ENCODE measurements at regions not wholly inside any gene's neighbourhood (a gene's known extent, or its start where the extent isn't known, plus 50 kb on each side); places are given as distances from the start of the nearest gene placed in this dataset.

DNA sequence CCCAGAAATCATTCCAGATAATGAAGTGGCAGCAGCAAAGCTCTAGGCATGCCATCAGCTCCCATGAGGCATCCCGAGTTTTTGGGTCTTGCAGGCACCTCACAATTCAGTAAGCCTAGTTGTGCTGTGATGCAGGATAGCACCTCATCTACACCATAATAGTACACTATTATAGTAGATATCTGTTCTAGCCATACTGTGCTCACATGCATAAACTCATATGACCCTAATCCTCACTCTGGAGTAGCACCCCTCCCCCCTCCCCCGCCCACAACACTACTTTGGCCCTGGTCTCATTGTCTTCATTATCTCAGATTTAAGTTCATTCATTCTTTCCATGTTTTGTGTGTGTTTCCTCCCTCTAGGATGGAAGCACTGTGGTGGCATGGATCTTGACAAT lies 102.5 kb upstream of the PITX1 start:
- no peak overlapping the region for H3K4me3 ChIP-seq (ENCODE audit: control insufficient read depth in 1 of 2, extremely low read depth in 1 of 2, low read length in 1 of 2)
- Mint-ChIP-seq H3K27ac (no peak overlapping the region), H3K4me3 (no peak overlapping the region), H3K4me1 (no peaks in the 10 kb centered on the region), H3K9me3 (no peaks in the 10 kb centered on the region), H3K36me3 (no peaks in the 10 kb centered on the region), H3K27me3 (peaks cover 12 to 14% of the 10 kb centered on the region in 2 donors)
- peaks cover 2 to 31% of the 10 kb centered on the region in 2 experiments for H3K27me3 ChIP-seq (replicated peaks in 1 of 2; ENCODE audit: control insufficient read depth in 2 of 2, extremely low read depth in 1 of 2, insufficient read depth in 2 of 2, low read length in 1 of 2)
- no CpG with 5 or more reads among the region's 2 CpGs for WGBS (ENCODE audit: insufficient coverage)
- H3K36me3 ChIP-seq (ENCODE audit: control insufficient read depth in 2 of 2, extremely low read depth in 1 of 2, insufficient read depth in 1 of 2, low read length in 1 of 2): no peaks in the 10 kb centered on the region
- CTCF ChIA-PET: no interaction called here
- POLR2A ChIA-PET: no interaction called here
- H3K4me1 ChIP-seq (ENCODE audit: control insufficient read depth in 1 of 2, extremely low read depth in 1 of 2, insufficient read depth in 2 of 2, low read length in 2 of 2): no peaks in the 10 kb centered on the region
- H3K9me3 ChIP-seq: no peaks in the 10 kb centered on the region
- H3K27ac ChIP-seq (ENCODE audit: low read length): no peak overlapping the region
- ATAC-seq (replicated peaks in 1 of 4) (no peak), DNase-seq (no peak)

DNA sequence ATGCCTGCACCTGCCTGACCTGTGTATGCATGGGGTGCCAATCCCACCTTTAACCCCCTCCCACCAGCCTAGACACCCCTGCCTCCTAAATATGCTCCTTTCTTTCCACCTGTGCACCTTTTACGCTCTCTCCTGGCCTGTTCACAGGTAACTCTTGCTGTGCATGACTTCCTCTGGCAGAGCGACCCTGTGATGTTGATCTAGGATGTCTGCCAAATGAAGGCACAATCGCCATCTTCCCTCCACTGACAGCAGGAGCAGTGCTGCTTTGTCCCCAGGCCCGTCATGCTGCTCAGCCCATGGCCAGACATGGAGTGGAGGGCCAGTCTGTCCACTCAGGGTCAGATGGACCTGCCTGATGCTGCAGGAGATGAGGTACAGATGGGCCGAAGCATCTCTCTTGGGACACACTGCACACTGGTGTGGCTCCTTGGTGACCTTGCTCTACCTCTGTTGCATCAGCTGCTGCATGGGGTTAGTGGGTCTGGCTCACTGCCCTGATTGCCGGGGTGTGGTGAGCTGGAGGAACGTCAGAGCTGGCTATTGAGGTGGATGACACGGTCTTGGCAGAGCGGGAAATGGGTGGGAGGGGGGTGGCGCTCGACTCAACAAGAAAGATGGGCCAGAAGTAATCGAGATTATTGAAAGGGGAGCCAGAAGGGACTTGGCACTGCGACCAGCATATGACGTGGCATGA lies 101.7 kb upstream of the PITX1 start:
- CTCF ChIA-PET: no interaction called here
- DNase-seq (no peak), ATAC-seq (replicated peaks in 1 of 4) (no peak)
- WGBS (ENCODE audit: insufficient coverage): 65% methylated on average over 13 of the region's 14 CpGs
- Histone ChIP-seq H3K4me1 (ENCODE audit: control insufficient read depth in 1 of 2, extremely low read depth in 1 of 2, insufficient read depth in 2 of 2, low read length in 2 of 2) (no peaks in the 10 kb centered on the region), H3K4me3 (ENCODE audit: control insufficient read depth in 1 of 2, extremely low read depth in 1 of 2, low read length in 1 of 2) (no peak overlapping the region), H3K9me3 (no peaks in the 10 kb centered on the region), H3K27me3 (replicated peaks in 1 of 2; ENCODE audit: control insufficient read depth in 2 of 2, extremely low read depth in 1 of 2, insufficient read depth in 2 of 2, low read length in 1 of 2) (peaks cover 2 to 27% of the 10 kb centered on the region in 2 experiments), H3K27ac (ENCODE audit: low read length) (no peak overlapping the region), H3K36me3 (ENCODE audit: control insufficient read depth in 2 of 2, extremely low read depth in 1 of 2, insufficient read depth in 1 of 2, low read length in 1 of 2) (no peaks in the 10 kb centered on the region)
- POLR2A ChIA-PET: no interaction called here
- Mint-ChIP-seq H3K4me3 (no peak overlapping the region), H3K27me3 (peaks cover 12 to 14% of the 10 kb centered on the region in 2 donors), H3K36me3 (no peaks in the 10 kb centered on the region), H3K9me3 (no peaks in the 10 kb centered on the region), H3K27ac (no peak overlapping the region), H3K4me1 (no peaks in the 10 kb centered on the region)

DNA sequence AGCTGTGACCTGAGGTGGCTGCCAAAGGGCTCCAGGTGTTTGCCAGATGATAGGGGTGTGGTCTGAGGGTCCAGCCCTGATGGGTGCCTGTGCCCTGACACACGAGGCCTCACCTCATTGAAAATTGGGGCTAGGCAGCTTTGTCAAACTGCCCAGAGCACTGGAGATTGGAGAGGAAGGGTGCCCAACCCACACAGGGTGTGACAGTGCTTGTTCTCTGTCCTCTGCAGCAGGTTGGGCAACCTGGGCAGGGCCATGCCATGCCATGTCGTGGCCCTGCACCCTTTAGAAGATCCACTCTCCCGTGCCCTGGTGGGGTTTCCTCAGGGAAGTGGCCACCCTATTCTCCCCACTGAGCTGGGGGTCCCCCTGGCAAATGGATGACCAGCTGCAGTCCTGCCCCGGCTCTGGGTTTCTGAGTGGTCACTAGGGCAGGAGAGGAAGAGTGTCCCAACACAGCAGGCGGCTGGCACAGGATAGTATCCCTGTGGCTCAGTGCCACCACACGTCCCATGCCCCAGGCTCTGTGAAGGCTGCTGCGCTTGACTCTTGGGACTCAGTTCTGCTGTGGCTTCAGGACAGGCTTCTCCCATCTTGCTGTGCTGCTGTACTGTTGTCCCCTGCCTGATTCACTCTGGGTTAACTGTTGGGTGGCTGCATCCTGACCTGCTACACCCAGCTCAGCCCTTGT lies 100.8 kb upstream of the PITX1 start:
- Mint-ChIP-seq H3K4me1 (peaks cover 0 to 6% (median 5%) of the 10 kb centered on the region in 3 donors), H3K36me3 (no peaks in the 10 kb centered on the region), H3K9me3 (no peaks in the 10 kb centered on the region), H3K4me3 (no peak overlapping the region), H3K27ac (no peak overlapping the region), H3K27me3 (peaks cover 12 to 17% of the 10 kb centered on the region in 2 donors)
- CTCF ChIA-PET: no interaction called here
- H3K27me3 ChIP-seq (replicated peaks in 1 of 2; ENCODE audit: control insufficient read depth in 2 of 2, extremely low read depth in 1 of 2, insufficient read depth in 2 of 2, low read length in 1 of 2): peaks cover 2 to 26% of the 10 kb centered on the region in 2 experiments
- 77% methylated on average over 5 of the region's 7 CpGs for WGBS (ENCODE audit: insufficient coverage)
- no peak overlapping the region for H3K4me3 ChIP-seq (ENCODE audit: control insufficient read depth in 1 of 2, extremely low read depth in 1 of 2, low read length in 1 of 2)
- no peaks in the 10 kb centered on the region for H3K36me3 ChIP-seq (ENCODE audit: control insufficient read depth in 2 of 2, extremely low read depth in 1 of 2, insufficient read depth in 1 of 2, low read length in 1 of 2)
- no peak overlapping the region for H3K27ac ChIP-seq (ENCODE audit: low read length)
- no peaks in the 10 kb centered on the region for H3K4me1 ChIP-seq (ENCODE audit: control insufficient read depth in 1 of 2, extremely low read depth in 1 of 2, insufficient read depth in 2 of 2, low read length in 2 of 2)
- POLR2A ChIA-PET: no interaction called here
- DNase-seq (no peak), ATAC-seq (replicated peaks in 1 of 4) (no peak)
- H3K9me3 ChIP-seq: no peaks in the 10 kb centered on the region

DNA sequence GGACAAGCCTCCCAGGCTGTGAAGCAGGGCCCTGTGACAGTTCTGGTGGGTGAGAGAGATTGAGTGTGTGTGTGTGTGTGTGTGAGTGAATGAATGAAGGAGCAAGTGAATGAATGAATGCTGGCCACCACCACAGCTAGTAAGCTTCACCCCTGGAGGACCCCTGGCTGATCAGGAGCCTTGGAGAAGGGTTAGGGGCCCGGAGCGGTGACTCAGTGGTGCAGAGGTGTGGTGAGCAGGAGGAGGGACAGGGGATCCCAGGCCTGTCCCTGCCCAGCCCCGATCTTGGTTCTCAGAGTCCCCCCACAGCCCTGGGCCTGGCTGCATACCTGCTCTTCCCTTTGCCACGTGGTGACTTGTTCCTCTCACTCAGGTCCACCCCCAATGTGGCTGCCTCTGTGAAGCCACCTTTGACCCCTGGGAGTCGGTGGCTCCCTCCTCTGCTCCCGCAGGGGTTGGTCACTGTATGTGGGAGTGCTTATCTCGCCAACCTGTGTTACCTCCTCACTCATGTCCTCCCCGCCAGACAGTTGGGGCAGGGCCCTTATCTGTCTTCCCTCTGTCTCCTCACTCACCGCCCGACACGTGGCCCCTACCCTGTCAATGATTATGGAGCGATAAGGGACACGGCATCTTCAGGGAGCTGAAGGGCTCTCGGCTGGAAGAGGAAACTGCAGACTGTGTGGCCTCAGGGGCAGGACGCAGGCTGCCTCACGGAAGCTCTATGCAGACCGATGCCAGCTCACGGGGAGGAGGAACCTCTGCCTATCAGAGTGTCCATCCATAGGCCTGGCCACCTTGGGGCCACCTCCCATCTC lies 99.9 kb upstream of the PITX1 start:
- Histone ChIP-seq H3K27me3 (replicated peaks in 1 of 2; ENCODE audit: control insufficient read depth in 2 of 2, extremely low read depth in 1 of 2, insufficient read depth in 2 of 2, low read length in 1 of 2) (peaks cover 2 to 28% of the 10 kb centered on the region in 2 experiments), H3K36me3 (ENCODE audit: control insufficient read depth in 2 of 2, extremely low read depth in 1 of 2, insufficient read depth in 1 of 2, low read length in 1 of 2) (no peaks in the 10 kb centered on the region), H3K9me3 (no peaks in the 10 kb centered on the region), H3K4me3 (ENCODE audit: control insufficient read depth in 1 of 2, extremely low read depth in 1 of 2, low read length in 1 of 2) (no peak overlapping the region), H3K4me1 (ENCODE audit: control insufficient read depth in 1 of 2, extremely low read depth in 1 of 2, insufficient read depth in 2 of 2, low read length in 2 of 2) (peaks cover 0 to 7% of the 10 kb centered on the region in 2 experiments), H3K27ac (ENCODE audit: low read length) (no peak overlapping the region)
- Mint-ChIP-seq H3K27me3 (peaks cover 9 to 14% of the 10 kb centered on the region in 2 donors), H3K36me3 (no peaks in the 10 kb centered on the region), H3K4me1 (peaks cover 6 to 15% (median 11%) of the 10 kb centered on the region in 3 donors), H3K9me3 (no peaks in the 10 kb centered on the region), H3K4me3 (no peak overlapping the region), H3K27ac (no peak overlapping the region)
- no peak for DNase-seq
- WGBS (ENCODE audit: insufficient coverage): 66% methylated on average over 10 of the region's 18 CpGs
- ChIA-PET POLR2A (no interaction called here), CTCF (no interaction called here)
- ATAC-seq (replicated peaks in 1 of 4): no peak

DNA sequence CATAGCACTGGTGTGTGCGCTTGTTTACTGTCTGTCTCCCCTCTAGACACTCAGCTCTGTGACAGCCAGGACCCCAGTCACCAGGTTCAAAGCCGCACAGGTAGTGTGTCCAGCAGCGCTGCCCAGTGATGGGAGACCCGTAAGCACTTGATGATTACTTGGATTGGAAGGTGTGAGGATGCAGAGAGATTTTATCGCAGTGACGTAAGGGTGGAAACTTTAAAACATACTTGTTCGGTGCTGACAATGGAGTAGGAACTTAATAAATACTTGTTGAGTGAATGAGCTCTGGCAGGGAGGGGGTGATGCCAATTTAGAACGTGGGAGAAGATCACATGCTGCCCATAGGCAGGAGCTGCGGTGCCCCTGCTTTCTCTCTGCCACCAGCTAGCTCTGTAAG lies 99.2 kb upstream of the PITX1 start:
- Histone ChIP-seq H3K4me1 (ENCODE audit: control insufficient read depth in 1 of 2, extremely low read depth in 1 of 2, insufficient read depth in 2 of 2, low read length in 2 of 2) (peaks cover 0 to 7% of the 10 kb centered on the region in 2 experiments), H3K4me3 (ENCODE audit: control insufficient read depth in 1 of 2, extremely low read depth in 1 of 2, low read length in 1 of 2) (no peak overlapping the region), H3K27ac (ENCODE audit: low read length) (no peak overlapping the region), H3K27me3 (replicated peaks in 1 of 2; ENCODE audit: control insufficient read depth in 2 of 2, extremely low read depth in 1 of 2, insufficient read depth in 2 of 2, low read length in 1 of 2) (peaks cover 2 to 28% of the 10 kb centered on the region in 2 experiments), H3K36me3 (ENCODE audit: control insufficient read depth in 2 of 2, extremely low read depth in 1 of 2, insufficient read depth in 1 of 2, low read length in 1 of 2) (no peaks in the 10 kb centered on the region), H3K9me3 (no peaks in the 10 kb centered on the region)
- ChIA-PET POLR2A (no interaction called here), CTCF (no interaction called here)
- 93% methylated on average over 7 of the region's 9 CpGs for WGBS (ENCODE audit: insufficient coverage)
- peaks cover 9 to 14% of the 10 kb centered on the region in 2 donors for H3K27me3 Mint-ChIP-seq
- no peak overlapping the region for H3K27ac Mint-ChIP-seq
- DNase-seq: no peak
- H3K4me3 Mint-ChIP-seq: no peak overlapping the region
- no peaks in the 10 kb centered on the region for H3K36me3 Mint-ChIP-seq
- peaks cover 6 to 15% (median 11%) of the 10 kb centered on the region in 3 donors for H3K4me1 Mint-ChIP-seq
- H3K9me3 Mint-ChIP-seq: no peaks in the 10 kb centered on the region
- ATAC-seq (replicated peaks in 1 of 4): no peak

DNA sequence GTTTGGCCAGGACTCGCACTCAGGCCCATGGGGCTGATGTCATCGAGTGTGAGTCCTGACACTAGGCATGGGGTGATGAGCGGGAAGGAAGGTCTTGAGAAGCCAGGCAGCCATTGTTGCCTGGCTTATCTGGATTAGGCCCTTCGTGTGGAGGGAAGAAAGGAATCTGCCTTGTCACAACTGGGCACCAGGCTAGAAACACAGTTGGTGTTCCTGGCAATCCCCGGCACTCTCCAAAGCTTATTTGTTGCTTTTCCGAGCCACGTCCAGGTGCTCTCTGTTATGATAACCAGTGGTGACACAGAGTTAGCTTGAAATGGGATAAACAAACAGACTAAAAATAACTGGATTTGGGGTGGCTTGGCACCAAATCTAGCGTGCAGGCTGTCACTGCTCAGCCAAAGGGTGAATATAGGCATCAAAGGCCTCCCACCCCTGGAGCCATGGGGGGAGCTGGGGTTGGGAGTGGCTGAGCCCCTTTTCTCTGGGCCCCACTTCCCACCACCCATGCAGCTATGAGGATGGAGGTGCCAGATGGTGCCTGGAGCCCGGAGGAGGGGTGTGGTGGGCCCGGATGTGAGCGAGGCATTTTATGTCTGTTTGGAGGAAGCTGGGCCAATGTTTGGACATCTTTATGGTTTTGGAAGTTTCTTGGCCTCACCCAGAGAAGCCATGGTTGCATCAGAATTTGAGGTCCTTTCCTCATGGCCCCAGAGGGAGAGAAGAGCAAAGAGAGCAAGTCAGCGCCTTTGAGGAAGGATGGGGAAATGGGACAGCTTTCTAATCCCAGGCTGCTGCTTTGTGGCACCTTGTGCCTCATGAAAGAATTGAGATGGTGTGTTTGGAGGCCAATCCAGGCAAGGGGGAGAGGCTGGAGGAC lies 98.0 kb upstream of the PITX1 start:
- Histone ChIP-seq H3K4me3 (ENCODE audit: control insufficient read depth in 1 of 2, extremely low read depth in 1 of 2, low read length in 1 of 2) (no peak overlapping the region), H3K9me3 (no peaks in the 10 kb centered on the region), H3K27ac (ENCODE audit: low read length) (no peak overlapping the region), H3K27me3 (replicated peaks in 1 of 2; ENCODE audit: control insufficient read depth in 2 of 2, extremely low read depth in 1 of 2, insufficient read depth in 2 of 2, low read length in 1 of 2) (peaks cover 2 to 27% of the 10 kb centered on the region in 2 experiments), H3K36me3 (ENCODE audit: control insufficient read depth in 2 of 2, extremely low read depth in 1 of 2, insufficient read depth in 1 of 2, low read length in 1 of 2) (no peaks in the 10 kb centered on the region), H3K4me1 (ENCODE audit: control insufficient read depth in 1 of 2, extremely low read depth in 1 of 2, insufficient read depth in 2 of 2, low read length in 2 of 2) (peaks cover 0 to 7% of the 10 kb centered on the region in 2 experiments)
- DNase-seq (no peak), ATAC-seq (replicated peaks in 1 of 4) (no peak)
- Mint-ChIP-seq H3K27ac (no peak overlapping the region), H3K27me3 (peaks cover 6 to 14% of the 10 kb centered on the region in 2 donors), H3K4me1 (peaks cover 6 to 15% (median 11%) of the 10 kb centered on the region in 3 donors), H3K36me3 (no peaks in the 10 kb centered on the region), H3K4me3 (no peak overlapping the region), H3K9me3 (no peaks in the 10 kb centered on the region)
- WGBS (ENCODE audit: insufficient coverage): 79% methylated on average over 11 of the region's 12 CpGs
- POLR2A ChIA-PET: no interaction called here
- CTCF ChIA-PET: interaction anchor here in 1 of 2 donors (0.6 kb wide), 1 partner anchor 167 kb away, joined by 3 read pairs; no protein-coding TSS in a partner anchor
